OCI-LY7 (cell line): ENCODE measurements at regions not wholly inside any gene's neighbourhood (a gene's known extent, or its start where the extent isn't known, plus 50 kb on each side); places are given as distances from the start of the nearest gene placed in this dataset.

Experiments
- BruUV-seq: library from RNA; stranded (reverse); fragments of 400-500 nt; replicated peaks from 2 replicates; lab custom pipeline; 2021; lab: Mats Ljungman, UMichigan
- CTCF ChIA-PET: fragments of 300-600 bp; sonication (Branson Sonifier 250); formaldehyde crosslinking; loops from one replicate; lab custom pipeline; 2022; ENCODE audit warnings: antibody characterized with exemption; ENCODE audit not compliant: unreplicated experiment; lab: Charles Lee
- POLR2A ChIA-PET: fragments of 300-600 bp; sonication (Branson Sonifier 250); formaldehyde crosslinking; loops from one replicate; lab custom pipeline; 2022; ENCODE audit warnings: antibody characterized with exemption; lab: Charles Lee
- DNase-seq: peaks from one replicate; pipeline ENCODE4 v3.0.0-alpha.2; 2015; ENCODE audit warnings: low spot score
- H2AFZ ChIP-seq: fragments of 200-600 bp; sonication (generic), shearing (Covaris generic); 2 replicates; pipeline ENCODE4 v1.6.1; 2014; ENCODE audit warnings: mild to moderate bottlenecking, antibody characterized with exemption, low read length, moderate library complexity
- H3K27ac ChIP-seq: fragments of 200-600 bp; sonication (generic); 2 replicates; pipeline ENCODE4 v1.5.1; 2014; ENCODE audit warnings: mixed run types, low read depth, mild to moderate bottlenecking, moderate library complexity, low read length, inconsistent platforms; ENCODE audit not compliant: poor library complexity, severe bottlenecking
- H3K36me3 ChIP-seq: fragments of 200-600 bp; sonication (generic); 2 replicates; pipeline ENCODE4 v1.6.1; 2014; ENCODE audit warnings: mild to moderate bottlenecking, antibody characterized with exemption, low read length, moderate library complexity, mixed read lengths; ENCODE audit not compliant: insufficient read depth
- H3K4me1 ChIP-seq: fragments of 200-600 bp; sonication (generic); 2 replicates; pipeline ENCODE4 v1.5.1; 2014; ENCODE audit warnings: mild to moderate bottlenecking, low read length; ENCODE audit not compliant: insufficient read depth, poor library complexity, severe bottlenecking
- H3K4me2 ChIP-seq: fragments of 200-600 bp; sonication (generic); 2 replicates; pipeline ENCODE4 v1.6.1; 2014; ENCODE audit warnings: mild to moderate bottlenecking, low read length
- H3K4me3 ChIP-seq: fragments of 200-600 bp; sonication (generic); 2 replicates; pipeline ENCODE4 v1.5.1; 2014; ENCODE audit warnings: mild to moderate bottlenecking, low read depth, low read length; ENCODE audit not compliant: poor library complexity, severe bottlenecking
- H3K79me2 ChIP-seq: fragments of 200-600 bp; sonication (generic); 2 replicates; pipeline ENCODE4 v1.6.1; 2016; ENCODE audit warnings: low read depth, mild to moderate bottlenecking, low read length, moderate library complexity, mixed read lengths; ENCODE audit not compliant: insufficient read depth
- H3K9me2 ChIP-seq: fragments of 200-600 bp; sonication (generic); 2 replicates; pipeline ENCODE4 v1.6.1; 2016; ENCODE audit warnings: mild to moderate bottlenecking, low read length, mixed read lengths; ENCODE audit not compliant: insufficient read depth
- H3K9me3 ChIP-seq: fragments of 200-600 bp; sonication (generic); 2 replicates; pipeline ENCODE4 v1.6.1; 2014; ENCODE audit warnings: mild to moderate bottlenecking, mixed run types, low read length, mixed read lengths
- H4K20me1 ChIP-seq: fragments of 200-600 bp; sonication (generic); 2 replicates; pipeline ENCODE4 v1.6.1; 2014; ENCODE audit warnings: mild to moderate bottlenecking, antibody characterized with exemption, low read length, moderate library complexity, mixed read lengths; ENCODE audit not compliant: insufficient read depth
- CTCF ChIP-seq: fragments of 200-600 bp; sonication (generic); conservative IDR thresholded peaks from 2 replicates; pipeline ENCODE4 v1.5.1; 2014; ENCODE audit warnings: mild to moderate bottlenecking, antibody characterized with exemption, low read length, moderate library complexity, mixed read lengths
- EZH2phosphoT487 ChIP-seq: fragments of 200-600 bp; sonication (generic); IDR thresholded peaks from 2 replicates; pipeline ENCODE4 v1.6.1; 2018; ENCODE audit warnings: low read depth, borderline replicate concordance, mild to moderate bottlenecking, mixed run types, antibody characterized with exemption, low read length, moderate library complexity, mixed read lengths
- intact Hi-C: fragments of 100-400 bp; cut with micrococcal nuclease; formaldehyde crosslinking; loops from one replicate; pipeline ENCODE4 v1.10.0; 2022; ENCODE audit not compliant: unreplicated experiment

- DNase-seq: no peak
- Histone ChIP-seq H4K20me1 (no peaks in the 10 kb centered on the region), H3K4me1 (no peaks in the 10 kb centered on the region), H3K4me2 (no peak overlapping the region), H2AFZ (no peak overlapping the region), H3K9me2 (no peaks in the 10 kb centered on the region), H3K36me3 (no peaks in the 10 kb centered on the region), H3K4me3 (no peak overlapping the region), H3K79me2 (no peaks in the 10 kb centered on the region), H3K27ac (no peak overlapping the region), H3K9me3 (no peaks in the 10 kb centered on the region)
- CTCF ChIA-PET: no interaction called here
- POLR2A ChIA-PET: no interaction called here
- intact Hi-C loops: no loop called here
- no TSS peak for BruUV-seq
- no peak for TF ChIP-seq EZH2phosphoT487
- TF ChIP-seq CTCF: no peak
Measured at GRCh38 chr4:20176881-20177280, 74.8 kb upstream of the SLIT2 start.

DNA sequence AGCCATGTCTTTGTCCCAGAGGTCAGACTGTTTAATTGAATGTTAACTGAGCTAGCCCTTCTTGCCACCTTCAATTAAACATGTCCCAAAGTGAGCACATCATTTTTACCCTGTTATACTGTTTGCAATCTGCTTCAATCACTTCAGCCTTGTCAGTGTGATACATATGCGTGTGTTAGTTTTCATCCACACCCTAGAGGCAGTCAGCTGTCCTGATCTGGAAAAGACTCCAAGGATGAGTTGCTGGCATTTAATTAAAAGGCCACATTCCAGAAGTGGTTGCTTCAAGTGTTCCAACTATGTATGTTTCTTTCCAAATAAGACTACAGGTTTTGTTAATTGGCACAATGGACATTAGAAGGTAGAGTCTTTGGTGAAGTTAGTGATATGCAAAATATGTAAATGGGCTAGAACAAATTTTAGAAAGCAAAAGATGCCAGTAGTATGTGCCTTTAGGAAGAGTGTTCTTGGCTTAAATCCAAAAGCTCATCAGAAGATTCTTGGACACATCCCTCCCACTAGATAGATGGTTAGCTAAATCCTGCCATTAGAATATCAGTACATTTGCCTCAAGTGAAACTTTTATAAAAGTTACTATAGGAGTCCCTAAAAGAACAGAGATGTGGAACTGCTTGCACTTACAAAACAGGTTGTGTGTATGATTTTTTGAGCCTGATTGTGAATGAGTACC, 79.5 kb upstream of the SLIT2 start:
- H4K20me1 ChIP-seq: no peaks in the 10 kb centered on the region
- H3K4me3 ChIP-seq: no peak overlapping the region
- H3K27ac ChIP-seq: no peak overlapping the region
- ChIA-PET CTCF (no interaction called here), POLR2A (interaction anchor here (0.5 kb wide), 1 partner anchor 271 kb away, joined by 5 read pairs; no protein-coding TSS in a partner anchor)
- BruUV-seq: no TSS peak
- TF ChIP-seq EZH2phosphoT487: no peak
- no peak for TF ChIP-seq CTCF
- no peaks in the 10 kb centered on the region for H3K36me3 ChIP-seq
- H2AFZ ChIP-seq: no peak overlapping the region
- no peaks in the 10 kb centered on the region for H3K9me3 ChIP-seq
- DNase-seq: no peak
- no peak overlapping the region for H3K4me2 ChIP-seq
- H3K4me1 ChIP-seq: no peaks in the 10 kb centered on the region
- H3K9me2 ChIP-seq: no peaks in the 10 kb centered on the region
- H3K79me2 ChIP-seq: no peaks in the 10 kb centered on the region
- intact Hi-C loops: no loop called here

- TF ChIP-seq CTCF (no peak), EZH2phosphoT487 (no peak)
- Histone ChIP-seq H3K4me3 (no peak overlapping the region), H3K79me2 (no peaks in the 10 kb centered on the region), H2AFZ (no peak overlapping the region), H3K4me2 (no peak overlapping the region), H3K4me1 (no peaks in the 10 kb centered on the region), H3K27ac (no peak overlapping the region), H3K9me3 (no peaks in the 10 kb centered on the region), H4K20me1 (no peaks in the 10 kb centered on the region), H3K9me2 (no peaks in the 10 kb centered on the region), H3K36me3 (no peaks in the 10 kb centered on the region)
- POLR2A ChIA-PET: interaction anchor here (1.0 kb wide), 1 partner anchor 856 kb away, joined by 4 read pairs; no protein-coding TSS in a partner anchor
- CTCF ChIA-PET: no interaction called here
- no TSS peak for BruUV-seq
- DNase-seq: no peak
- intact Hi-C loops: no loop called here
Measured at GRCh38 chr4:20166544-20166943, 85.2 kb upstream of the SLIT2 start.
